ENCODE measurements at regions not wholly inside any gene's neighbourhood (a gene's known extent, or its start where the extent isn't known, plus 50 kb on each side); places are given as distances from the start of the nearest gene placed in this dataset.

DNA sequence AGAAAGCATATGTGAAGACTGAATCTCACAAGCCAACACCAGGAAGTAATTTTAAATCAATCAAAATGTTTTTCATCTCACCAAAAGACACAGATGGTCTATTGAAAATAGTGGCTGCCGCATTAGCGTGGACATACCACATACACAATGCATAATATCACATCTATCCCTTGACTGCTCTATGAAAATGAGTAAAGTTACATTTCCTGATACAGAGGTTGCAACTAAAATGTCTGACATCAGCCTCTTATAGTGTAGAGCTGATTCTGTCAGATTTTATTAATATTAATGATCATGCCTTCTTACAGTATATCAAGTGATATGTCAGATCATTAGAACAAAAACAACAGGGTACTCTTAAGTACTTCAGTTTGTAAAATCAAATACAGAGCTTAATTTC is 339.8 kb upstream of the EPHA7 start:
- no peaks in the 10 kb centered on the region for H3K27me3 ChIP-seq (ENCODE audit: control insufficient read depth, insufficient read depth, low read length)
- DNase-seq (ENCODE audit: low read depth in 4 of 6, low spot score in 6 of 6): no peak
- no peak overlapping the region for H3K27ac ChIP-seq (ENCODE audit: low read depth, low read length)
- H3K4me1 ChIP-seq (ENCODE audit: control insufficient read depth, insufficient read depth, low read length): no peaks in the 10 kb centered on the region
- WGBS (ENCODE audit: insufficient coverage): no CpG with 5 or more reads among the region's 2 CpGs
- H3K9me3 ChIP-seq (ENCODE audit: control insufficient read depth, insufficient read depth, low read length): no peaks in the 10 kb centered on the region
- no peaks in the 10 kb centered on the region for H3K36me3 ChIP-seq (ENCODE audit: control insufficient read depth, insufficient read depth, low read length)
- H3K4me3 ChIP-seq (ENCODE audit: low read depth, low read length): no peak overlapping the region

GRCh38 chr6:93751969-93752368 is 332.6 kb upstream of the EPHA7 start:
- Histone ChIP-seq H3K27me3 (ENCODE audit: control insufficient read depth, insufficient read depth, low read length) (no peaks in the 10 kb centered on the region), H3K4me3 (ENCODE audit: low read depth, low read length) (no peak overlapping the region), H3K4me1 (ENCODE audit: control insufficient read depth, insufficient read depth, low read length) (no peaks in the 10 kb centered on the region), H3K9me3 (ENCODE audit: control insufficient read depth, insufficient read depth, low read length) (no peaks in the 10 kb centered on the region), H3K36me3 (ENCODE audit: control insufficient read depth, insufficient read depth, low read length) (no peaks in the 10 kb centered on the region), H3K27ac (ENCODE audit: low read depth, low read length) (no peak overlapping the region)
- 100% methylated on average over 1 of the region's 2 CpGs for WGBS (ENCODE audit: insufficient coverage)
- peak in 2 of 6 donors; percentile 28 to 34 for DNase-seq (ENCODE audit: low read depth in 4 of 6, low spot score in 6 of 6)

GRCh38 chr6:93749930-93750329 is 330.6 kb upstream of the EPHA7 start:
- Histone ChIP-seq H3K36me3 (ENCODE audit: control insufficient read depth, insufficient read depth, low read length) (no peaks in the 10 kb centered on the region), H3K27ac (ENCODE audit: low read depth, low read length) (no peak overlapping the region), H3K27me3 (ENCODE audit: control insufficient read depth, insufficient read depth, low read length) (no peaks in the 10 kb centered on the region), H3K4me3 (ENCODE audit: low read depth, low read length) (no peak overlapping the region), H3K9me3 (ENCODE audit: control insufficient read depth, insufficient read depth, low read length) (no peaks in the 10 kb centered on the region), H3K4me1 (ENCODE audit: control insufficient read depth, insufficient read depth, low read length) (no peaks in the 10 kb centered on the region)
- WGBS (ENCODE audit: insufficient coverage): no CpG with 5 or more reads among the region's 2 CpGs
- DNase-seq (ENCODE audit: low read depth in 4 of 6, low spot score in 6 of 6): no peak

DNA sequence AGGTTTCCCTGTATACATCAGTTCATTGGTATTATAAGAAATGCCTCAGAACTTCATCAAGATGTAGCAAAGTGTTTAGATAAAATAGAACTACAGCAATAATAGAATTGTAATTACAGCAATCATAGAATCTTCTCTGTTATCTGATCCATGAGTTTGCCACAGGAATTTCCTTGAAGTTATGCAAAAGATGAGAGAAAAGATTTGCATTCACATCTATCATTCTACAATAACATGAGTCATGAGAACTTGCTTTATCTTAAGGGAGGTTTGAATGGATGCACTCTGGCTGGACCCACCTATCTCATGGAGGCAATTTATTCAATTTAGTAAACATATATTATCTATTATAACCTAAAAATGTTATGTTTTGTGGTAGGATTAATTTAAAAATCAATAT is 329.8 kb upstream of the EPHA7 start:
- no peak for DNase-seq (ENCODE audit: low read depth in 4 of 6, low spot score in 6 of 6)
- Histone ChIP-seq H3K36me3 (ENCODE audit: control insufficient read depth, insufficient read depth, low read length) (no peaks in the 10 kb centered on the region), H3K9me3 (ENCODE audit: control insufficient read depth, insufficient read depth, low read length) (no peaks in the 10 kb centered on the region), H3K4me1 (ENCODE audit: control insufficient read depth, insufficient read depth, low read length) (no peaks in the 10 kb centered on the region), H3K4me3 (ENCODE audit: low read depth, low read length) (no peak overlapping the region), H3K27me3 (ENCODE audit: control insufficient read depth, insufficient read depth, low read length) (no peaks in the 10 kb centered on the region), H3K27ac (ENCODE audit: low read depth, low read length) (no peak overlapping the region)

DNA sequence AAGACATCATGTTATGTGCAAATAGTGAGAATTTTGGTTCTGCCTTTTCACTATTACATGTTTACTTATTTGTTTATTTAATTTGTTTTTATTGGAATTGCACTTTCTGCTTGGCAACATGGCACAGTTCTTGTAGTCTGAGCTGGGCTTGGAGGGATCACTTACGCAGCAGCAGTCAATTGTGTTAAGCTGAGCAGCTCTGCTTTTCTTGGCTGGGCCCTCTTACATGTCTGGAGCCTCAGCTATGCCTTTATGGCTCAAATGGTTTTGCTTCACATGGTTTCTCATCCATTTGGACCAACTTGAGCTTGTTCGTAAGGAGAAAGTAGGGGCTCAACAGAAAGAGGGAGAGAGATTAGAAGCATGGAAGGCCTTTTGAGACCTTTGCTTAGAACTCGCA is 327.5 kb upstream of the EPHA7 start:
- H3K9me3 ChIP-seq (ENCODE audit: control insufficient read depth, insufficient read depth, low read length): no peaks in the 10 kb centered on the region
- WGBS (ENCODE audit: insufficient coverage): 92% methylated on average over 1 of the region's 3 CpGs
- H3K27me3 ChIP-seq (ENCODE audit: control insufficient read depth, insufficient read depth, low read length): no peaks in the 10 kb centered on the region
- H3K4me1 ChIP-seq (ENCODE audit: control insufficient read depth, insufficient read depth, low read length): no peaks in the 10 kb centered on the region
- no peak for DNase-seq (ENCODE audit: low read depth in 4 of 6, low spot score in 6 of 6)
- no peak overlapping the region for H3K4me3 ChIP-seq (ENCODE audit: low read depth, low read length)
- no peak overlapping the region for H3K27ac ChIP-seq (ENCODE audit: low read depth, low read length)
- H3K36me3 ChIP-seq (ENCODE audit: control insufficient read depth, insufficient read depth, low read length): no peaks in the 10 kb centered on the region

- Histone ChIP-seq H3K4me3 (ENCODE audit: low read depth, low read length) (no peak overlapping the region), H3K9me3 (ENCODE audit: control insufficient read depth, insufficient read depth, low read length) (no peaks in the 10 kb centered on the region), H3K27me3 (ENCODE audit: control insufficient read depth, insufficient read depth, low read length) (no peaks in the 10 kb centered on the region), H3K36me3 (ENCODE audit: control insufficient read depth, insufficient read depth, low read length) (no peaks in the 10 kb centered on the region), H3K27ac (ENCODE audit: low read depth, low read length) (no peak overlapping the region), H3K4me1 (ENCODE audit: control insufficient read depth, insufficient read depth, low read length) (no peaks in the 10 kb centered on the region)
- DNase-seq (ENCODE audit: low read depth in 4 of 6, low spot score in 6 of 6): no peak
- no CpG with 5 or more reads among the region's 2 CpGs for WGBS (ENCODE audit: insufficient coverage)
These were observed 325.9 kb upstream of the EPHA7 start for GRCh38 chr6:93745306-93745705.

DNA sequence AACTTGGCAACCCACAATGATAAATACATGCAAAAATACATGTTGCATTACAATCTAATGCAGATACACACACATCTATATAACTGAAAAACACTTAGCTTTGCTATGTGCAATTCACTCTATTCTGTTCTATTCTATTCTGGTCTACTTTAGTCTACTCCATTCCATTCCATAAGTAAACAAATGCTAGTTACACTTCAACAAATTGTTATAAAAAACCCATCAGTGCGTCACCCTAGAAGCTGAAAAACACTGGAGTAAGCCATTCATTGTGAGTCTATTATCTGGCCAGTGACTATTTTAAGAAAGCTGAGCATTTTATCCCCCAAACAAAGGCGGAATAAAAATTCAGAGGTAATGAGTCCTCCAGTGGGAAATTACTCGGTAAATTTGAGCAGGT is 315.7 kb upstream of the EPHA7 start:
- Histone ChIP-seq H3K36me3 (ENCODE audit: control insufficient read depth, insufficient read depth, low read length) (no peaks in the 10 kb centered on the region), H3K27ac (ENCODE audit: low read depth, low read length) (no peak overlapping the region), H3K4me3 (ENCODE audit: low read depth, low read length) (no peak overlapping the region), H3K9me3 (ENCODE audit: control insufficient read depth, insufficient read depth, low read length) (no peaks in the 10 kb centered on the region), H3K4me1 (ENCODE audit: control insufficient read depth, insufficient read depth, low read length) (no peaks in the 10 kb centered on the region), H3K27me3 (ENCODE audit: control insufficient read depth, insufficient read depth, low read length) (no peaks in the 10 kb centered on the region)
- no CpG with 5 or more reads among the region's 3 CpGs for WGBS (ENCODE audit: insufficient coverage)
- DNase-seq (ENCODE audit: low read depth in 4 of 6, low spot score in 6 of 6): no peak

- no peaks in the 10 kb centered on the region for H3K4me1 ChIP-seq (ENCODE audit: control insufficient read depth, insufficient read depth, low read length)
- no peak for DNase-seq (ENCODE audit: low read depth in 4 of 6, low spot score in 6 of 6)
- no CpG with 5 or more reads among the region's 1 CpG for WGBS (ENCODE audit: insufficient coverage)
These were observed 311.9 kb upstream of the EPHA7 start for GRCh38 chr6:93731306-93731705.

DNA sequence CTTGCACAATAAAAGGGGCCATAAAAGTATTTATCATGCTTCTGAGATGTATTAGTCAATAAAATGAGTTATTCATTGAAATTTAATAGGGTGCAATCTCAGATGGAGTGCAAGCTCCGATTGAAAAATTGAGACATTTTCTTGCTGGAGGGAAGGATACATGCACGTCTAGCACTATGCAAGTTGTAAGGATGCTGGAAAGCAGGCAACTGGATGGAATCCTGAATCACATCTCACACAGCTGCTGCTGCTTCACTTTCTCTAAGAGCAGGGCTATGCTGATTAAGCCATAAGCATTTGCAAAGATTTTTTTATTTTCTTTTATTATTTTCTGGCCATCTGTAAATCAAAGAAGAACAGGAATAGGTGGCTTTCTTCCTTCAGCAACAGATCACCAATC is 308.8 kb upstream of the EPHA7 start:
- no peaks in the 10 kb centered on the region for H3K27me3 ChIP-seq (ENCODE audit: control insufficient read depth, insufficient read depth, low read length)
- no peaks in the 10 kb centered on the region for H3K9me3 ChIP-seq (ENCODE audit: control insufficient read depth, insufficient read depth, low read length)
- H3K36me3 ChIP-seq (ENCODE audit: control insufficient read depth, insufficient read depth, low read length): no peaks in the 10 kb centered on the region
- H3K4me1 ChIP-seq (ENCODE audit: control insufficient read depth, insufficient read depth, low read length): no peaks in the 10 kb centered on the region
- no peak overlapping the region for H3K4me3 ChIP-seq (ENCODE audit: low read depth, low read length)
- peak in 2 of 6 donors; percentile 39 to 41 for DNase-seq (ENCODE audit: low read depth in 4 of 6, low spot score in 6 of 6)
- no peak overlapping the region for H3K27ac ChIP-seq (ENCODE audit: low read depth, low read length)
- 40% methylated on average over 2 of the region's 2 CpGs for WGBS (ENCODE audit: insufficient coverage)

More at GRCh38 chr6:93731306-93731705, 311.9 kb upstream of the EPHA7 start:
- no peaks in the 10 kb centered on the region for H3K36me3 ChIP-seq (ENCODE audit: control insufficient read depth, insufficient read depth, low read length)
- H3K27me3 ChIP-seq (ENCODE audit: control insufficient read depth, insufficient read depth, low read length): no peaks in the 10 kb centered on the region
- no peak overlapping the region for H3K4me3 ChIP-seq (ENCODE audit: low read depth, low read length)
- H3K27ac ChIP-seq (ENCODE audit: low read depth, low read length): no peak overlapping the region
- H3K9me3 ChIP-seq (ENCODE audit: control insufficient read depth, insufficient read depth, low read length): no peaks in the 10 kb centered on the region

GRCh38 chr6:93727447-93727846 is 308.1 kb upstream of the EPHA7 start:
- Histone ChIP-seq H3K27ac (ENCODE audit: low read depth, low read length) (no peak overlapping the region), H3K4me3 (ENCODE audit: low read depth, low read length) (no peak overlapping the region), H3K9me3 (ENCODE audit: control insufficient read depth, insufficient read depth, low read length) (no peaks in the 10 kb centered on the region), H3K4me1 (ENCODE audit: control insufficient read depth, insufficient read depth, low read length) (no peaks in the 10 kb centered on the region), H3K36me3 (ENCODE audit: control insufficient read depth, insufficient read depth, low read length) (no peaks in the 10 kb centered on the region), H3K27me3 (ENCODE audit: control insufficient read depth, insufficient read depth, low read length) (no peaks in the 10 kb centered on the region)
- DNase-seq (ENCODE audit: low read depth in 4 of 6, low spot score in 6 of 6): no peak
- WGBS (ENCODE audit: insufficient coverage): no CpG with 5 or more reads among the region's 3 CpGs
